HepG2 (cell line): ENCODE measurements at regions not wholly inside any gene's neighbourhood (a gene's known extent, or its start where the extent isn't known, plus 50 kb on each side); places are given as distances from the start of the nearest gene placed in this dataset.

Source experiments
- ARNT ChIP-seq: fragments of 450-650 bp; IDR thresholded peaks from 2 replicates; pipeline ENCODE4 v1.6.1; 2017
- CTCF ChIP-seq: sonication (generic); formaldehyde crosslinking; IDR thresholded peaks from 2 replicates; pipeline ENCODE4 v1.5.0; 2020; ENCODE audit warnings: mild to moderate bottlenecking, missing genetic modification reagents, moderate library complexity
- FOXJ3 ChIP-seq: sonication (generic); formaldehyde crosslinking; IDR thresholded peaks from 2 replicates; pipeline ENCODE4 v1.4.0; 2020; ENCODE audit warnings: missing genetic modification reagents, mild to moderate bottlenecking, borderline replicate concordance
- KAT8 ChIP-seq: IDR thresholded peaks from 2 replicates; pipeline ENCODE4 v1.6.1; 2016; ENCODE audit warnings: missing genetic modification reagents, missing compliant biosample characterization
- SIN3B ChIP-seq: fragments of 150-350 bp; IDR thresholded peaks from 2 replicates; pipeline ENCODE4 v1.6.1; 2014; ENCODE audit warnings: low read length
- SMAD3 ChIP-seq: sonication (generic); formaldehyde crosslinking; IDR thresholded peaks from 2 replicates; pipeline ENCODE4 v1.4.0; 2020; ENCODE audit warnings: missing genetic modification reagents
- SNRNP70 ChIP-seq: fragments of 200-400 bp; formaldehyde crosslinking; IDR thresholded peaks from 2 replicates; pipeline ENCODE4 v1.6.1; 2017; ENCODE audit warnings: mild to moderate bottlenecking, low read depth, low read length, moderate library complexity
- ZNF138 ChIP-seq: sonication (generic); formaldehyde crosslinking; IDR thresholded peaks from 2 replicates; pipeline ENCODE4 v1.5.0; 2020; ENCODE audit warnings: mild to moderate bottlenecking, low read depth, missing genetic modification reagents
- TF ChIP-seq, protein P1 (sequence below): sonication (generic); formaldehyde crosslinking; IDR thresholded peaks from 2 replicates; pipeline ENCODE4 v1.5.0; 2020; ENCODE audit warnings: missing genetic modification reagents, mild to moderate bottlenecking, borderline replicate concordance

DNA sequence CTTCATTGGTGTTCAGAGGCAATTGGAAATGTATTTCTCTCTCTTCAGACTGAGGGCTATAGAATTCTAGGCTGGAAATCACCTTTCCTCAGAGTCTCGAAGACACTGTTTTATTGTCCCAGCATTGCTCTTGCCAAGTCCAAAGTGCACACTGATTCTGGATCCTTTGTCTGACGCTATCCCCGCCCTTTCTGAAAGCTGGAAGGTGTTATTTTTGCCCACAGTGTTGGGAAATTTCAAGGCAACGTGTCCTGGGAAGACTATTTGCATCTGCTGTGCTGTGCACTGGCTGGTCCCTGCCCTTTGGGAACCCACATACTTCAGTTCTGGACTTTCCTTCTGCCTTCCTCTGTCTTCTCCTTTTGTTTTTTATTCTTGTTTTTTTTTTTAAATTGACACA, 190.8 kb downstream of the SH3BP4 start:
- TF ChIP-seq ARNT = no peak
- TF ChIP-seq SMAD3 (CRISPR knock-in tag) = no peak
- no peak for TF ChIP-seq SIN3B
- TF ChIP-seq, protein P1, sequence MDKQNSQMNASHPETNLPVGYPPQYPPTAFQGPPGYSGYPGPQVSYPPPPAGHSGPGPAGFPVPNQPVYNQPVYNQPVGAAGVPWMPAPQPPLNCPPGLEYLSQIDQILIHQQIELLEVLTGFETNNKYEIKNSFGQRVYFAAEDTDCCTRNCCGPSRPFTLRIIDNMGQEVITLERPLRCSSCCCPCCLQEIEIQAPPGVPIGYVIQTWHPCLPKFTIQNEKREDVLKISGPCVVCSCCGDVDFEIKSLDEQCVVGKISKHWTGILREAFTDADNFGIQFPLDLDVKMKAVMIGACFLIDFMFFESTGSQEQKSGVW = no peak
- TF ChIP-seq FOXJ3 (CRISPR knock-in tag) = no peak
- TF ChIP-seq SNRNP70 = no peak
- TF ChIP-seq CTCF (CRISPR knock-in tag) = no peak
- TF ChIP-seq ZNF138 = no peak
- no peak for TF ChIP-seq KAT8 (CRISPR knock-in tag)
